HCT116 (cell line): ENCODE measurements at regions not wholly inside any gene's neighbourhood (a gene's known extent, or its start where the extent isn't known, plus 50 kb on each side); places are given as distances from the start of the nearest gene placed in this dataset.

Experiments
- ATAC-seq: fragments of 200-7000 bp; cut with Tn5 transposase; 2 replicates; pipeline ENCODE4 v1.9.1; 2020; ENCODE audit warnings: mild to moderate bottlenecking, moderate library complexity
- BruUV-seq: library from RNA; stranded (reverse); fragments of 400-500 nt; replicated peaks from 2 replicates; lab custom pipeline; 2021; lab: Mats Ljungman, UMichigan
- CTCF ChIA-PET: fragments of 300-600 bp; sonication (Branson Sonifier 250); formaldehyde crosslinking; loops from one replicate; lab custom pipeline; 2021; ENCODE audit warnings: antibody characterized with exemption; lab: Charles Lee
- POLR2A ChIA-PET: fragments of 300-600, 350-600 bp; sonication (Branson Sonifier 250); formaldehyde crosslinking; loops from one replicate; lab custom pipeline; 2021; ENCODE audit warnings: antibody characterized with exemption; lab: Charles Lee
- RAD21 ChIA-PET, 2 experiments: fragments of 300-600 bp; sonication (Branson Sonifier 250); formaldehyde crosslinking; loops; one replicate each; lab custom pipeline; 2023; ENCODE audit warnings: low total read pairs in 2 of 2; ENCODE audit not compliant: uncharacterized antibody in 2 of 2, unreplicated experiment in 2 of 2, low non-redundant PET in 1 of 2; lab: Charles Lee
- DNase-seq: peaks from one replicate; pipeline ENCODE4 v3.0.0-alpha.2; 2010; ENCODE audit warnings: low read depth, low spot score
- H2AFZ ChIP-seq: fragments of 200-600 bp; shearing (Covaris generic), sonication (generic); 2 replicates; pipeline ENCODE4 v1.6.1; 2017; ENCODE audit warnings: low read depth, mixed run types, mixed read lengths, antibody characterized with exemption, low read length; ENCODE audit not compliant: poor library complexity, severe bottlenecking
- H3K27ac ChIP-seq: 2 replicates; pipeline ENCODE4 v1.5.1; 2012; ENCODE audit warnings: low read depth, low read length
- H3K27me3 ChIP-seq: fragments of 200-600 bp; sonication (generic); 2 replicates; pipeline ENCODE4 v1.6.1; 2016; ENCODE audit warnings: mixed run types, low read length, mixed read lengths; ENCODE audit not compliant: insufficient read depth
- H3K36me3 ChIP-seq, 2 experiments: fragments of 200-500 bp in 1 of 2; fragments of 200-600 bp in 1 of 2; sonication (Bioruptor generic) in 1 of 2; sonication (generic) in 1 of 2; 2 replicates each; pipeline versions ENCODE4 v1.5.1 to v1.6.1; 2014 to 2016; ENCODE audit warnings: low read length in 2 of 2, inconsistent platforms in 1 of 2, mixed read lengths in 1 of 2, mixed run types in 1 of 2; ENCODE audit not compliant: insufficient read depth in 2 of 2, control insufficient read depth in 1 of 2
- H3K4me1 ChIP-seq, 2 experiments: fragments of 200-600 bp in 1 of 2; sonication (generic) in 1 of 2; 2 replicates each; pipeline versions ENCODE4 v1.5.1 to v1.6.1; 2012 to 2017; ENCODE audit warnings: low read length in 2 of 2, inconsistent platforms in 1 of 2, mild to moderate bottlenecking in 1 of 2, mixed read lengths in 1 of 2, mixed run types in 1 of 2, moderate library complexity in 1 of 2; ENCODE audit not compliant: insufficient read depth in 2 of 2, control insufficient read depth in 1 of 2
- H3K4me2 ChIP-seq: fragments of 200-600 bp; sonication (generic); 2 replicates; pipeline ENCODE4 v1.6.1; 2017; ENCODE audit warnings: mixed run types, low read length, mixed read lengths
- H3K4me3 ChIP-seq, 2 experiments: fragments of 200-600 bp in 1 of 2; sonication (generic) in 1 of 2; replicated peaks in 1 of 2; 2 replicates each; pipeline ENCODE4 v1.5.1; 2011 to 2016; ENCODE audit warnings: low read length in 2 of 2, control low read depth in 1 of 2, low read depth in 1 of 2, mild to moderate bottlenecking in 1 of 2, mixed read lengths in 1 of 2, mixed run types in 1 of 2
- H3K79me2 ChIP-seq: fragments of 200-600 bp; sonication (generic); 2 replicates; pipeline ENCODE4 v1.6.1; 2017; ENCODE audit warnings: mild to moderate bottlenecking, mixed run types, low read length, moderate library complexity, mixed read lengths; ENCODE audit not compliant: insufficient read depth
- H3K9ac ChIP-seq: fragments of 200-600 bp; sonication (generic); 2 replicates; pipeline ENCODE4 v1.6.1; 2016; ENCODE audit warnings: low read length, mixed read lengths
- H3K9me2 ChIP-seq: fragments of 200-600 bp; sonication (generic), shearing (Covaris generic); 2 replicates; pipeline ENCODE4 v1.6.1; 2017; ENCODE audit warnings: mixed run types, mild to moderate bottlenecking, moderate library complexity; ENCODE audit not compliant: insufficient read depth
- H3K9me3 ChIP-seq, 2 experiments: fragments of 200-500 bp in 1 of 2; fragments of 200-600 bp in 1 of 2; sonication (Bioruptor generic) in 1 of 2; sonication (generic) in 1 of 2; 2 replicates each; pipeline ENCODE4 v1.6.1; 2014 to 2017; ENCODE audit warnings: low read length in 2 of 2, mixed read lengths in 2 of 2, inconsistent platforms in 1 of 2, low read depth in 1 of 2, mild to moderate bottlenecking in 1 of 2, mixed run types in 1 of 2, moderate library complexity in 1 of 2; ENCODE audit not compliant: control insufficient read depth in 1 of 2, insufficient read depth in 1 of 2
- H4K20me1 ChIP-seq: fragments of 200-600 bp; sonication (generic), shearing (Covaris generic); 2 replicates; pipeline ENCODE4 v1.6.1; 2017; ENCODE audit warnings: mixed run types, mild to moderate bottlenecking, moderate library complexity; ENCODE audit not compliant: insufficient read depth
- EZH2 ChIP-seq: fragments of 200-600 bp; sonication (generic); IDR thresholded peaks from 2 replicates; pipeline ENCODE4 v1.6.1; 2017; ENCODE audit warnings: antibody characterized with exemption, mixed run types
- EZH2phosphoT487 ChIP-seq: fragments of 200-600 bp; IDR thresholded peaks from 2 replicates; pipeline ENCODE4 v1.6.1; 2018; ENCODE audit warnings: antibody characterized with exemption, borderline replicate concordance
- FOSL1 ChIP-seq: IDR thresholded peaks from 2 replicates; pipeline ENCODE4 v1.6.1; 2012; ENCODE audit warnings: low read depth
- SRF ChIP-seq: IDR thresholded peaks from 2 replicates; pipeline ENCODE4 v1.6.1; 2012; ENCODE audit warnings: low read depth
- YY1 ChIP-seq: IDR thresholded peaks from 2 replicates; pipeline ENCODE4 v1.6.1; 2011; ENCODE audit warnings: low read length, low read depth, moderate library complexity, mild to moderate bottlenecking; ENCODE audit not compliant: insufficient replicate concordance; ENCODE audit errors: extremely low read depth
- ZFX ChIP-seq: fragments of 450-650 bp; IDR thresholded peaks from 2 replicates; pipeline ENCODE4 v1.6.1; 2017
- intact Hi-C: fragments of 100-400 bp; cut with micrococcal nuclease; formaldehyde crosslinking; loops from 2 replicates; pipeline ENCODE4 v1.10.0; 2022
- TF ChIP-seq, protein P1 (sequence below): IDR thresholded peaks from 2 replicates; pipeline ENCODE4 v1.6.1; 2012; ENCODE audit warnings: low read depth

DNA sequence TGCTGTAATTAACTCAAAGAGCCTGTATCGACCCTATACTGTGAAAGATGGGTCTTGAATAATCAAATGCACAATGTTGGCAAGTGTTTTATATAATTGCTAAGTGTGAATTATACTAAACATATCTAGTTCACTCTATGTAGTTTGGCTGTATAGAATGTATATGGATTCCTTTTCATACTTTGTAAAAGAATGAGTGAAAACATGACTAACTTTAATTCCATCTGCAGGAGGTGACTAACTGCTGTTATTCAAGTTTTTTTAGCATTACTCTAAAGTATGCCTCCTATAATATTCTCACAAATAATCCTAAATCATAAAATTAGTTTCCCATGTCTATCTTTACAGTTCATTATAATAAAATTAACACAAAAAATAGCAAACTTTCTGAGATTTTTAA is 394.0 kb upstream of the MON1B start:
- H3K27ac ChIP-seq, result no peak overlapping the region
- H3K9me2 ChIP-seq, result no peaks in the 10 kb centered on the region
- ChIA-PET CTCF (no interaction called here), RAD21 (no interaction called here), POLR2A (no interaction called here)
- DNase-seq, result no peak
- H3K36me3 ChIP-seq, result no peaks in the 10 kb centered on the region
- H3K4me2 ChIP-seq, result no peak overlapping the region
- no peak overlapping the region for H3K4me3 ChIP-seq
- 0 out of 2 replicates have a peak, but pooled peaks cover 5% of the 10 kb centered on the region for H3K27me3 ChIP-seq
- no peak overlapping the region for H3K9ac ChIP-seq
- peaks cover 0 to 2% of the 10 kb centered on the region in 2 experiments; a peak in 1 of 4 replicates for H3K9me3 ChIP-seq
- TF ChIP-seq EZH2, result no peak
- TF ChIP-seq, protein P1, sequence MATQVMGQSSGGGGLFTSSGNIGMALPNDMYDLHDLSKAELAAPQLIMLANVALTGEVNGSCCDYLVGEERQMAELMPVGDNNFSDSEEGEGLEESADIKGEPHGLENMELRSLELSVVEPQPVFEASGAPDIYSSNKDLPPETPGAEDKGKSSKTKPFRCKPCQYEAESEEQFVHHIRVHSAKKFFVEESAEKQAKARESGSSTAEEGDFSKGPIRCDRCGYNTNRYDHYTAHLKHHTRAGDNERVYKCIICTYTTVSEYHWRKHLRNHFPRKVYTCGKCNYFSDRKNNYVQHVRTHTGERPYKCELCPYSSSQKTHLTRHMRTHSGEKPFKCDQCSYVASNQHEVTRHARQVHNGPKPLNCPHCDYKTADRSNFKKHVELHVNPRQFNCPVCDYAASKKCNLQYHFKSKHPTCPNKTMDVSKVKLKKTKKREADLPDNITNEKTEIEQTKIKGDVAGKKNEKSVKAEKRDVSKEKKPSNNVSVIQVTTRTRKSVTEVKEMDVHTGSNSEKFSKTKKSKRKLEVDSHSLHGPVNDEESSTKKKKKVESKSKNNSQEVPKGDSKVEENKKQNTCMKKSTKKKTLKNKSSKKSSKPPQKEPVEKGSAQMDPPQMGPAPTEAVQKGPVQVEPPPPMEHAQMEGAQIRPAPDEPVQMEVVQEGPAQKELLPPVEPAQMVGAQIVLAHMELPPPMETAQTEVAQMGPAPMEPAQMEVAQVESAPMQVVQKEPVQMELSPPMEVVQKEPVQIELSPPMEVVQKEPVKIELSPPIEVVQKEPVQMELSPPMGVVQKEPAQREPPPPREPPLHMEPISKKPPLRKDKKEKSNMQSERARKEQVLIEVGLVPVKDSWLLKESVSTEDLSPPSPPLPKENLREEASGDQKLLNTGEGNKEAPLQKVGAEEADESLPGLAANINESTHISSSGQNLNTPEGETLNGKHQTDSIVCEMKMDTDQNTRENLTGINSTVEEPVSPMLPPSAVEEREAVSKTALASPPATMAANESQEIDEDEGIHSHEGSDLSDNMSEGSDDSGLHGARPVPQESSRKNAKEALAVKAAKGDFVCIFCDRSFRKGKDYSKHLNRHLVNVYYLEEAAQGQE, result no peak
- TF ChIP-seq YY1, result no peak
- TF ChIP-seq ZFX, result no peak
- TF ChIP-seq EZH2phosphoT487, result no peak
- no peak for TF ChIP-seq FOSL1
- no peak for TF ChIP-seq SRF
- ATAC-seq, result no peak
- intact Hi-C loops, result no loop called here
- H3K79me2 ChIP-seq, result no peaks in the 10 kb centered on the region
- BruUV-seq, result no TSS peak
- H3K4me1 ChIP-seq, result no peaks in the 10 kb centered on the region
- H2AFZ ChIP-seq, result no peak overlapping the region
- no peaks in the 10 kb centered on the region for H4K20me1 ChIP-seq
